Peyer's patch (tissue), 4 donors: ENCODE measurements at regions not wholly inside any gene's neighbourhood (a gene's known extent, or its start where the extent isn't known, plus 50 kb on each side); places are given as distances from the start of the nearest gene placed in this dataset.
A peak's percentile ranks its signal among the peaks of the same experiment; 100 is the strongest.

Experiments
- DNase-seq, 3 donors: peaks; one replicate each; pipeline ENCODE4 v3.0.0-alpha.2; 2017 to 2019
- H3K27ac ChIP-seq, 4 donors: fragments of 200-600 bp; sonication (generic); one replicate each; pipeline ENCODE4 v1.5.1; 2016 to 2019
- H3K27me3 ChIP-seq, 2 donors: fragments of 200-600 bp; sonication (generic); one replicate each; pipeline ENCODE4 v1.5.1; 2019
- H3K36me3 ChIP-seq, 3 donors: fragments of 200-600 bp; sonication (generic); one replicate each; pipeline ENCODE4 v1.5.1; 2016 to 2019
- H3K4me1 ChIP-seq, 4 donors: fragments of 200-600 bp; sonication (generic); one replicate each; pipeline ENCODE4 v1.5.1; 2016 to 2019
- H3K4me3 ChIP-seq, 4 donors: fragments of 200-600 bp; sonication (generic); 1 replicate in 3 of 4; 2 replicates in 1 of 4; pipeline ENCODE4 v1.5.1; 2016 to 2019; ENCODE audit warnings: mild to moderate bottlenecking in 1 of 4
- H3K9me3 ChIP-seq, 4 donors: fragments of 200-600 bp; sonication (generic); one replicate each; pipeline ENCODE4 v1.5.1; 2016 to 2019; ENCODE audit warnings: mild to moderate bottlenecking in 1 of 4
- POLR2A ChIP-seq, 2 donors: fragments of 450-650 bp; IDR thresholded peaks; one replicate each; pipeline ENCODE4 v1.5.1; 2017; ENCODE audit warnings: antibody characterized with exemption in 2 of 2, mild to moderate bottlenecking in 2 of 2, moderate library complexity in 2 of 2
- TF ChIP-seq, protein P1 (sequence below), 6 experiments: fragments of 450-650 bp in 4 of 6; fragments of 200-600 bp in 2 of 6; sonication (generic) in 1 of 6; IDR thresholded peaks; one replicate each; pipeline ENCODE4 v1.5.1; 2017 to 2019; ENCODE audit warnings: antibody characterized with exemption in 6 of 6, mild to moderate bottlenecking in 3 of 6, moderate library complexity in 1 of 6

DNA sequence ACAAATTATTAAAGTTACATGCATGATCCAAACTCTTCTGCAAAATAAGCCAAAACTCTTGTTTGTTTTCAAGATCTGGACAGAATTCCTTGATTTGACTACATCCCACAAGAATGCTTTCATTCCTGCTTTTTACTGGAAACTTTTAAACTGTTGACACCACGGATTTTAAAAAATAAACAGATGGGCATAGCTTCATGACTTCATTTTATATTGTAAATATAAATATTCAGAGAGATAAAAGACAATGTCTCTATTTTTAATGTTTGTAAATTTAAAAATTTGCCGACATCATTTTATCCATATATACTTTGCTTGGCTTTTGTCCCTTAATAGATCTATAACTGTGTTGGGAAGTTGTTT is 134.3 kb upstream of the DCN start:
- no peaks in the 10 kb centered on the region for H3K36me3 ChIP-seq
- H3K9me3 ChIP-seq = no peaks in the 10 kb centered on the region
- TF ChIP-seq, protein P1, sequence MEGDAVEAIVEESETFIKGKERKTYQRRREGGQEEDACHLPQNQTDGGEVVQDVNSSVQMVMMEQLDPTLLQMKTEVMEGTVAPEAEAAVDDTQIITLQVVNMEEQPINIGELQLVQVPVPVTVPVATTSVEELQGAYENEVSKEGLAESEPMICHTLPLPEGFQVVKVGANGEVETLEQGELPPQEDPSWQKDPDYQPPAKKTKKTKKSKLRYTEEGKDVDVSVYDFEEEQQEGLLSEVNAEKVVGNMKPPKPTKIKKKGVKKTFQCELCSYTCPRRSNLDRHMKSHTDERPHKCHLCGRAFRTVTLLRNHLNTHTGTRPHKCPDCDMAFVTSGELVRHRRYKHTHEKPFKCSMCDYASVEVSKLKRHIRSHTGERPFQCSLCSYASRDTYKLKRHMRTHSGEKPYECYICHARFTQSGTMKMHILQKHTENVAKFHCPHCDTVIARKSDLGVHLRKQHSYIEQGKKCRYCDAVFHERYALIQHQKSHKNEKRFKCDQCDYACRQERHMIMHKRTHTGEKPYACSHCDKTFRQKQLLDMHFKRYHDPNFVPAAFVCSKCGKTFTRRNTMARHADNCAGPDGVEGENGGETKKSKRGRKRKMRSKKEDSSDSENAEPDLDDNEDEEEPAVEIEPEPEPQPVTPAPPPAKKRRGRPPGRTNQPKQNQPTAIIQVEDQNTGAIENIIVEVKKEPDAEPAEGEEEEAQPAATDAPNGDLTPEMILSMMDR (IDR thresholded peaks at IDR 0.05) = no peak
- no peak for TF ChIP-seq POLR2A (IDR thresholded peaks at IDR 0.05)
- no peaks in the 10 kb centered on the region for H3K4me1 ChIP-seq
- no peak overlapping the region for H3K4me3 ChIP-seq
- no peak for DNase-seq
- no peaks in the 10 kb centered on the region for H3K27me3 ChIP-seq
- H3K27ac ChIP-seq = peak overlapping the region in 1 of 4 donors; percentile 6

DNA sequence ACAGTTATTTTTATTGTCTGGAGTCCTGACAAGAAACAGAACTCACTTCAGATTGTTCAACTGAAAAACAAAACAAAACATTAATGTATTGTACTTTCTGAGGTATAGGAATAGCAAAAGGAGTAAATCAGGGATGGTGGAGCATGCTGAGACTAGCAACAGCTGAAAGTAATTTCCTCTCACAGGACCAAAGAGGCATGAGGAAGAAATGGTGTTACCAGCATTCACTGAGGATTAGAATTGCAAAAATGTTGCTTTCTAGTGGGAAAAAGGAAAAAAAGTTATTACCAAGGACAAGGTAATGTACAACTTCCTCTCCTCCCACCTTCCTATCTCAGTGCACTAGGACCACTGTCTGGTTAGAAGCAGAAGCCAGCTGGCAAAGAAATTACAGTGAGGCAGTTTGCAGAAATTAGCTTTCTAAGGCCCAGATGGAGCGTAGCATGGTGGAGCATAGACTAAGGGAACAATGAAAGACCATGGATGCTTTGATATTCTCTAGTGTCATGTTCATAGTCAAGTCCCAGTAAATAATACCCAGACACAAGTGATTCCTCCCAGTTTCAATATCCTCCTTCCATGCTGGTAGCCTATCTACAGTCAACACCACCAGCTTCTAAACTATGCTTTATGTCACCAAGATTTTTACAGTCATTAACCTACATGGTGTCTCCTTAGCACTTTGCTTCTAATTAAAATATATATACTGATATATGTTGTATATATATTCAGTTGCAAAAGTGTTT is 133.7 kb upstream of the DCN start:
- Histone ChIP-seq H3K27ac (peak overlapping the region in 2 of 4 donors; percentile 6 to 10), H3K4me1 (no peaks in the 10 kb centered on the region), H3K36me3 (no peaks in the 10 kb centered on the region), H3K9me3 (no peaks in the 10 kb centered on the region), H3K27me3 (no peaks in the 10 kb centered on the region), H3K4me3 (no peak overlapping the region)
- DNase-seq = no peak
- TF ChIP-seq POLR2A (IDR thresholded peaks at IDR 0.05) = no peak
- TF ChIP-seq, protein P1 (IDR thresholded peaks at IDR 0.05) = no peak

DNA sequence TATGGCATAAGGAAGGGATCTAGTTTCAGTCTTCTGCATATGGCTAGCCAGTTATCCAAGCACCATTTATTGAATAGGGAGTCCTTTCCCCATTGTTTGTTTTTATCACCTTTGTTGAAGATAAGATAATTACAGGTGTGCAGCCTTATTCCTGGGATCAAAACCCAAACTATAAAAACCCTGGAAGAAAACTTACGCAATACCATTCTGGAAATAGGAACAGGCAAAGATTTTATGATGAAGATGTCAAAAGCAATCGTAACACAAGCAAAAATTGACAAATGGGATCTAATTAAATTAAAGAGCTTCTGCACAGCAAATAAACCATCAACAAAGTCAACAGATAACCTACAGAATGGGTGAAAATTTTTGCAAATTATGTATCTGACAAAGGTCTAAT is 128.5 kb upstream of the DCN start:
- TF ChIP-seq, protein P1 (IDR thresholded peaks at IDR 0.05) = no peak
- no peak for TF ChIP-seq POLR2A (IDR thresholded peaks at IDR 0.05)

DNA sequence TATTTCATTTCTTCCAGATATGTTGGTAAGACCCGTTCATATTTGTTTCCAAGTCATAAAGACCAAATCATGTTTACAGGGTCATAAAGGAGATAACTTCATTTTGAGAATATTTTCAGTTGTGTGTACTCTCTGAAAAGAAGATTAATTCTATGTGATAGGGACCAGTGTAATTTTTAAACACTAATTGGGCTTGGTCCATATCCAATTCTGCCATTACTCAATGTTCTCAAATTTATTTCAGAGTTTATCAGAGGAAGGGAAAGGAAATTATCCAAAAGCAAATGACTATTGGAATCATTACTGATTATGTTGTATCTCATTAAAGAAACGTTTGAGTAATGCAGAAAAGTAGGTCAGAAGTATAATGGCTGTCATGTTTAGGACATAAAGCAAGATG is 126.8 kb upstream of the DCN start:
- Histone ChIP-seq H3K4me1 (no peaks in the 10 kb centered on the region), H3K4me3 (no peak overlapping the region), H3K36me3 (no peaks in the 10 kb centered on the region), H3K9me3 (no peaks in the 10 kb centered on the region), H3K27me3 (no peaks in the 10 kb centered on the region), H3K27ac (no peak overlapping the region)
- no peak for TF ChIP-seq POLR2A (IDR thresholded peaks at IDR 0.05)
- TF ChIP-seq, protein P1 (IDR thresholded peaks at IDR 0.05) = no peak
- DNase-seq = no peak

More for the DNA sequence above, 128.5 kb upstream of the DCN start:
- no peaks in the 10 kb centered on the region for H3K36me3 ChIP-seq
- no peak for DNase-seq
- no peaks in the 10 kb centered on the region for H3K27me3 ChIP-seq
- H3K4me1 ChIP-seq = no peaks in the 10 kb centered on the region
- H3K9me3 ChIP-seq = no peaks in the 10 kb centered on the region
- H3K27ac ChIP-seq = no peak overlapping the region
- H3K4me3 ChIP-seq = no peak overlapping the region

DNA sequence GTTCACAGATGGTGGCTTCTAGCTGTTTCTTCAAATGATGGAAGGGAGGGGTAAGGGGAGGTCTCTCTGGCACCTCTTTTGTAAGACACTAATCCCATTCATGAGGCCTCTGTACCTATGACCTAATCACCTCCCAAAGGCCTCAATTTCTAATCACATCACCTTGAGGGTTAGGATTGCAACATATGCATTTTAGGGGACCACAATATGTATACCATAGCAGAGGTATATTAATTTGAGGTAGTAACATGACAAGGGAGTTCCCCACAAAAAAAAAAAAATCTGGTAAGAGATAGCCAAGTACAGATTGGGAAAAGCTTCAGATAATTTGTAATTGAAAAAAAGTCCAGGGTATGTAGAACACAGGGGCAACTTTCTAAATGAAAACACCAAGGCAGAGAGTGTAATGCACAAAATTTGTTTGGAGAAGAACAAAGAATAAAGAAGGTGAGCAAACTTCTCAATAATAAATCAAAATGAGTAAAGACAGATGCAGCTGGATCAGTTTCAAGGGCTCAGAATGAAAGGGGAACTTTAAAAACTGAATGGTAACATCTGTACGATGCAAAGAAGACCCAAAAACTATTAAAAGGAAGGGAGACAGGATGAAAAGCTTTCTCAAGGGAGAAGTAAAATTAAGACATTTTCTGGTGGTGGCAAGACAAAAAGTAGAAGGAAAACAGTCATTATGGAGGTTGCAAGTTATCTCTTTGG is 125.5 kb upstream of the DCN start:
- H3K36me3 ChIP-seq = no peaks in the 10 kb centered on the region
- no peaks in the 10 kb centered on the region for H3K27me3 ChIP-seq
- H3K4me3 ChIP-seq = no peak overlapping the region
- no peak overlapping the region for H3K27ac ChIP-seq
- TF ChIP-seq, protein P1 (IDR thresholded peaks at IDR 0.05) = no peak
- no peak for TF ChIP-seq POLR2A (IDR thresholded peaks at IDR 0.05)
- H3K4me1 ChIP-seq = no peaks in the 10 kb centered on the region
- no peaks in the 10 kb centered on the region for H3K9me3 ChIP-seq
- no peak for DNase-seq
